Nephron (organoid): ENCODE measurements at regions not wholly inside any gene's neighbourhood (a gene's known extent, or its start where the extent isn't known, plus 50 kb on each side); places are given as distances from the start of the nearest gene placed in this dataset.

ENCODE experiments used
- H3K27ac Mint-ChIP-seq, 3 experiments: 2 replicates each; pipeline ENCODE4 v1.8.0; 2020; ENCODE audit warnings: mixed read lengths in 3 of 3, mild to moderate bottlenecking in 2 of 3, moderate library complexity in 1 of 3
- H3K27me3 Mint-ChIP-seq: 2 replicates; pipeline ENCODE4 v1.8.0; 2021; ENCODE audit warnings: low read depth, mild to moderate bottlenecking, moderate library complexity, mixed read lengths
- H3K36me3 Mint-ChIP-seq: 2 replicates; pipeline ENCODE4 v1.8.0; 2020; ENCODE audit warnings: low read depth, mixed read lengths
- H3K4me1 Mint-ChIP-seq: 2 replicates; pipeline ENCODE4 v1.8.0; 2020; ENCODE audit warnings: mixed read lengths
- H3K4me3 Mint-ChIP-seq, 3 experiments: 2 replicates each; pipeline ENCODE4 v1.8.0; 2020; ENCODE audit warnings: mild to moderate bottlenecking in 3 of 3, mixed read lengths in 3 of 3, moderate library complexity in 2 of 3
- H3K9me3 Mint-ChIP-seq: 2 replicates; pipeline ENCODE4 v1.8.0; 2020; ENCODE audit warnings: mixed read lengths
- CTCF ChIP-seq, 3 experiments: fragments of 200-600 bp; sonication (generic); IDR thresholded peaks; one replicate each; pipeline ENCODE4 v1.5.0; 2021; ENCODE audit warnings: antibody characterized with exemption in 3 of 3; ENCODE audit not compliant: unreplicated experiment in 3 of 3

- peaks cover 3% of the 10 kb centered on the region for H3K36me3 Mint-ChIP-seq
- H3K4me1 Mint-ChIP-seq = no peaks in the 10 kb centered on the region
- H3K27me3 Mint-ChIP-seq = no peaks in the 10 kb centered on the region
- no peak overlapping the region for H3K4me3 Mint-ChIP-seq
- H3K9me3 Mint-ChIP-seq = peaks cover 21% of the 10 kb centered on the region
- H3K27ac Mint-ChIP-seq = no peak overlapping the region
- no peak for TF ChIP-seq CTCF (IDR thresholded peaks at IDR 0.05; ENCODE audit: unreplicated experiment in 3 of 3)
Measured at GRCh38 chr17:65413390-65413789, 148.1 kb downstream of the AXIN2 start.

- no peak overlapping the region for H3K4me3 Mint-ChIP-seq
- H3K9me3 Mint-ChIP-seq = peaks cover 21% of the 10 kb centered on the region
- no peak for TF ChIP-seq CTCF (IDR thresholded peaks at IDR 0.05; ENCODE audit: unreplicated experiment in 3 of 3)
- H3K27ac Mint-ChIP-seq = no peak overlapping the region
- no peaks in the 10 kb centered on the region for H3K4me1 Mint-ChIP-seq
- peaks cover 3% of the 10 kb centered on the region for H3K36me3 Mint-ChIP-seq
- peaks cover 3% of the 10 kb centered on the region for H3K27me3 Mint-ChIP-seq
Measured at GRCh38 chr17:65409381-65409780, 152.1 kb downstream of the AXIN2 start.

GRCh38 chr17:65408050-65408449 lies 153.4 kb downstream of the AXIN2 start:
- Mint-ChIP-seq H3K4me1 (peaks cover 6% of the 10 kb centered on the region), H3K9me3 (peaks cover 21% of the 10 kb centered on the region), H3K27me3 (peaks cover 3% of the 10 kb centered on the region), H3K27ac (no peak overlapping the region), H3K36me3 (peaks cover 3% of the 10 kb centered on the region), H3K4me3 (no peak overlapping the region)
- TF ChIP-seq CTCF (IDR thresholded peaks at IDR 0.05; ENCODE audit: unreplicated experiment in 3 of 3) = no peak

GRCh38 chr17:65407017-65407416 lies 154.4 kb downstream of the AXIN2 start:
- H3K9me3 Mint-ChIP-seq = peaks cover 16% of the 10 kb centered on the region
- no peak overlapping the region for H3K27ac Mint-ChIP-seq
- peaks cover 3% of the 10 kb centered on the region for H3K27me3 Mint-ChIP-seq
- peaks cover 6% of the 10 kb centered on the region for H3K4me1 Mint-ChIP-seq
- TF ChIP-seq CTCF (IDR thresholded peaks at IDR 0.05; ENCODE audit: unreplicated experiment in 3 of 3) = no peak
- H3K36me3 Mint-ChIP-seq = peaks cover 3% of the 10 kb centered on the region
- H3K4me3 Mint-ChIP-seq = no peak overlapping the region

- peaks cover 6% of the 10 kb centered on the region for H3K4me1 Mint-ChIP-seq
Measured at GRCh38 chr17:65406552-65406951, 154.9 kb downstream of the AXIN2 start.

More at GRCh38 chr17:65406552-65406951, 154.9 kb downstream of the AXIN2 start:
- TF ChIP-seq CTCF (IDR thresholded peaks at IDR 0.05; ENCODE audit: unreplicated experiment in 3 of 3) = no peak
- peaks cover 3% of the 10 kb centered on the region for H3K27me3 Mint-ChIP-seq
- H3K9me3 Mint-ChIP-seq = peaks cover 15% of the 10 kb centered on the region
- H3K27ac Mint-ChIP-seq = no peak overlapping the region
- peaks cover 3% of the 10 kb centered on the region for H3K36me3 Mint-ChIP-seq
- no peak overlapping the region for H3K4me3 Mint-ChIP-seq
